ENCODE measurements at regions not wholly inside any gene's neighbourhood (a gene's known extent, or its start where the extent isn't known, plus 50 kb on each side); places are given as distances from the start of the nearest gene placed in this dataset.

GRCh38 chr6:122524056-122524455, 52.4 kb upstream of the SERINC1 start:
- intact Hi-C loops (cut with DNase I), result no loop called here
- no peaks in the 10 kb centered on the region for H3K9me3 ChIP-seq
- H3K27ac ChIP-seq, result no peak overlapping the region
- no peaks in the 10 kb centered on the region for H3K4me1 ChIP-seq
- DNase-seq (no peak), ATAC-seq (no peak)
- WGBS, 3 donors, result 20 to 55% (median 27%) methylated on average over 2 of the region's 2 CpGs
- H3K4me3 ChIP-seq, result no peak overlapping the region
- no peaks in the 10 kb centered on the region for H3K27me3 ChIP-seq (ENCODE audit: insufficient read depth in 3 of 3, low read length in 2 of 3)
- H3K36me3 ChIP-seq (ENCODE audit: insufficient read depth in 1 of 2, low read depth in 1 of 2), result no peaks in the 10 kb centered on the region
- no peak for TF ChIP-seq CTCF (IDR thresholded peaks at IDR 0.05)

DNA sequence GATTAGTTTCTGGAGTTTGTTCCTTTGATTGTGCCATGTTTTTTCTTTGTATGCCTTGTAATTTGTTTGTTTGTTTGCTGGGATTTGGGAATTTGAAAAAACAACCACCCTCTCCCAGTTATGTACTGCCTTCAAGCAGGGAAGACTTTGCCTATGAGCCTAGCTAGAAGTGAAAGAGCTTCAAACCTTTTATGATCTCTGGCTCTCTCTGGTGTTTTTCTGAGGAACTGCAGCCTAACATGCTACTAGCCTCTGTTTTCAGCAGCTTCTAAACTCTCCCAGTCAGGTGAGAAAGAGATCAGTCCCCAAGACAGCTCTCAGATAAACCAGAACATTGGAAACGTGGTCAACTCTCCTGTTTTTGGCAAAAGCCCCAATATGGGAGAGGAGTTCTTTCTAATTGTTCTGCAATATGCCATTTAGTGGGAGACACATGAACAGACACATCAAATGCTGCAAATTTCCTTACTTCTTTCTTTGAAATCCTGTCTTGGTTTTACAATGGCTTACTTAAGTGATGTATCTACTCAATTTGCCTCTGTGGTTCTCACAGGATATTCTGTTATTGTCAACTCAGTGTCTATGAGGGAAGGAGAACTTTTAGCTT, 58.9 kb upstream of the SERINC1 start:
- DNase-seq (no peak), ATAC-seq (peak; percentile 79 to 95 (median 86))
- no peak overlapping the region for H3K27ac ChIP-seq
- intact Hi-C loops (cut with DNase I), result loop anchor here (1.0 to 5.0 kb wide), 4 partner anchors 40 to 149 kb away; no protein-coding TSS in a partner anchor
- TF ChIP-seq CTCF (IDR thresholded peaks at IDR 0.05), result peak; percentile 94
- H3K27me3 ChIP-seq (ENCODE audit: insufficient read depth in 3 of 3, low read length in 2 of 3), result no peaks in the 10 kb centered on the region
- WGBS, 3 donors, result 0% methylated on average over 1 of the region's 1 CpG
- H3K9me3 ChIP-seq, result no peaks in the 10 kb centered on the region
- no peaks in the 10 kb centered on the region for H3K36me3 ChIP-seq (ENCODE audit: insufficient read depth in 1 of 2, low read depth in 1 of 2)
- H3K4me1 ChIP-seq, result no peaks in the 10 kb centered on the region
- no peak overlapping the region for H3K4me3 ChIP-seq

DNA sequence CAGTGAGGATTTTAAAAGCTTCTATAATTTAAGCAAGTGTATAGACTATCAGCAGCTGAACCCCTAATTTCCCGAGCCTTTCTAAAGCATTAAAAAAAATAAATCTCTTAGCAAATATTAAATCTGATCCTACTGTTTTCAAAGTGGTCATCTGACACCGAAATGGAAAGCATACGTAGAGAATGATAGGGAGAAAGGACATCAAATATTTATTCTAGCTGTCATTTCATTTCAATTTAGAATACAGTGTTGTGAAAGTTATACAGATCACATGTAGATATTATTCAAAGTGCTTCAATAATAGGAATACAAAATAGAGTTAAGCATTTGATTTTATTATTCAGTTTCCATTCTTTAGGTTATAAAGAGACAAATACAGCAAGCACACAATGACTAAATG, 61.9 kb upstream of the PKIB start:
- Histone ChIP-seq H3K27me3 (ENCODE audit: insufficient read depth in 3 of 3, low read length in 2 of 3) (no peaks in the 10 kb centered on the region), H3K4me3 (no peak overlapping the region), H3K27ac (no peak overlapping the region), H3K9me3 (no peaks in the 10 kb centered on the region), H3K4me1 (no peaks in the 10 kb centered on the region), H3K36me3 (ENCODE audit: insufficient read depth in 1 of 2, low read depth in 1 of 2) (no peaks in the 10 kb centered on the region)
- ATAC-seq (no peak), DNase-seq (no peak)
- intact Hi-C loops (cut with DNase I), result no loop called here
- TF ChIP-seq CTCF (IDR thresholded peaks at IDR 0.05), result no peak
- 56 to 68% (median 63%) methylated on average over 3 of the region's 3 CpGs for WGBS, 3 donors

DNA sequence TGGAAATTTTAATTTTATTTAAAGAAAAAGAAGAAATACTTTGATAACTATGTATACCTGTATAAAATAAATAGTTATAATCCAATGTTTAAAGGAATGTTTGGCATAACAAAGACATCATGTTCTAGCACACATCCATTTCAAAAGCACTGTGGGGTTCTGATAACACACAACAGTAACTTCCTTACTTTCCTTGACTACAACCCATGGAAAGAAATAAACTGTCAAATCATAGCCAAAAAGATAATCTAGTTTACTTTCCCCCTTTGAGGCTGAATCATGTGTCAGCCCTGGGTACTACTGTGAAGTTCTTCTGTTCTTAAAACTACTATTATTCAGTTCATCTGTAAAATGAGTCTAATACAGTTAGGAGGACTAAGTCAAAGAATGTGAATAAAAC, 61.4 kb upstream of the PKIB start:
- Histone ChIP-seq H3K27me3 (ENCODE audit: insufficient read depth in 3 of 3, low read length in 2 of 3) (no peaks in the 10 kb centered on the region), H3K9me3 (no peaks in the 10 kb centered on the region), H3K4me1 (no peaks in the 10 kb centered on the region), H3K4me3 (no peak overlapping the region), H3K27ac (no peak overlapping the region), H3K36me3 (ENCODE audit: insufficient read depth in 1 of 2, low read depth in 1 of 2) (no peaks in the 10 kb centered on the region)
- no peak for DNase-seq
- no peak for ATAC-seq
- intact Hi-C loops (cut with DNase I), result no loop called here
- no peak for TF ChIP-seq CTCF (IDR thresholded peaks at IDR 0.05)

DNA sequence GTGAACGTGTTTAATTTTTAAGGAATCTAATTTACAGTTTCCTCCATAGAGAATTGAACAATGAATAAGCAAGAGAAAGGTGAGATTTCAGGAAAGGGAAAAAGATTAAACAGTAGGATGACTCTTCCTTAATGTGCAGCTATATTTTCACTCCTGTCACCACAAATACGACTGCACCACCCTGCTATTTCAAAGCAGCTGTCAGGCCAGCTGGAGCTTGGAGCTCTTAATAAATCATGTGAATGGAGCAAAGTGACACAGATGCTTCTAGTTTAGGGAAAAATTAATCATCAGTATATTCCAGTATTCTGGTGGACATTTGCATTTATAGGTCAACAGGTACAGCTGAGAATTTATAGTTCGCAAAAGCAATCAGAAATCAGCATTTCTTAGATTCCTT, 56.5 kb upstream of the PKIB start:
- WGBS, 3 donors, result 49 to 50% (median 49%) methylated on average over 3 of the region's 3 CpGs
- no peak for TF ChIP-seq CTCF (IDR thresholded peaks at IDR 0.05)
- H3K4me3 ChIP-seq, result no peak overlapping the region
- H3K36me3 ChIP-seq (ENCODE audit: insufficient read depth in 1 of 2, low read depth in 1 of 2), result no peaks in the 10 kb centered on the region
- no peaks in the 10 kb centered on the region for H3K4me1 ChIP-seq
- DNase-seq (no peak), ATAC-seq (no peak)
- no peaks in the 10 kb centered on the region for H3K27me3 ChIP-seq (ENCODE audit: insufficient read depth in 3 of 3, low read length in 2 of 3)
- no peaks in the 10 kb centered on the region for H3K9me3 ChIP-seq
- H3K27ac ChIP-seq, result no peak overlapping the region
- intact Hi-C loops (cut with DNase I), result no loop called here

All from psoas muscle (tissue), 7 donors.